Pancreas (tissue), 10 donors: ENCODE measurements at regions not wholly inside any gene's neighbourhood (a gene's known extent, or its start where the extent isn't known, plus 50 kb on each side); places are given as distances from the start of the nearest gene placed in this dataset.

Experiments used
- ATAC-seq, 4 donors: fragments of 200-7000 bp; cut with Tn5 transposase; one replicate each; pipeline versions ENCODE4 v1.8.0 to v1.9.1; 2020; ENCODE audit warnings: mild to moderate bottlenecking in 4 of 4, moderate library complexity in 4 of 4
- DNase-seq, 6 donors: peaks; one replicate each; pipeline ENCODE4 v3.0.0-alpha.2; 2020
- FAIRE-seq: peaks from 2 replicates; lab custom pipeline; 2012; peaks lifted over from hg19 to GRCh38; lab: Jason Lieb, UNC
- H3K27ac ChIP-seq, 4 donors: fragments of 200-600 bp; sonication (generic); 1 replicate in 3 of 4; 2 replicates in 1 of 4; pipeline versions ENCODE4 v1.5.0 to v1.8.0; 2020
- H3K27me3 ChIP-seq, 4 donors: fragments of 200-600 bp; one replicate each; pipeline ENCODE4 v1.8.0; 2021
- H3K36me3 ChIP-seq, 3 donors: fragments of 200-600 bp; sonication (generic) in 1 of 3; one replicate each; pipeline versions ENCODE4 v1.5.0 to v1.8.0; 2020 to 2021
- H3K4me1 ChIP-seq, 3 donors: fragments of 200-600 bp; one replicate each; pipeline ENCODE4 v1.8.0; 2021
- H3K4me3 ChIP-seq, 4 donors: fragments of 200-600 bp; sonication (generic) in 2 of 4; one replicate each; pipeline versions ENCODE4 v1.5.0 to v1.8.0; 2020 to 2021
- H3K9me3 ChIP-seq, 4 donors: fragments of 200-600 bp; one replicate each; pipeline ENCODE4 v1.8.0; 2021
- CTCF ChIP-seq, 4 donors: fragments of 200-600 bp; sonication (generic) in 3 of 4; IDR thresholded peaks; one replicate each; pipeline versions ENCODE4 v1.5.0 to v1.8.0; 2021; ENCODE audit warnings: antibody characterized with exemption in 4 of 4
- WGBS, 2 donors: extraction: QIAGEN DNeasy Blood & Tissue Kit; methylation state at CpG; one replicate each; pipeline ENCODE4 v1.1.7; 2013; 5-methylcytosine and 5-hydroxymethylcytosine counted together
- intact Hi-C, 3 donors: fragments of 100-400 bp; cut with DNase I; formaldehyde crosslinking; loops; one replicate each; pipeline versions ENCODE4 v1.11.1 to v1.14.2; 2022
- donor health status: healthy with polysubstance abuse.
- donor health status: DM: no; HTN: no; CAD: no; lungs with moderate emphysema.
- donor health status: DM: no; HTN: no; CAD: no.
- donor health status: control.
- donor health status: control.
- donor health status: Bipolar disorder and iron deficiency.
- donor health status: DM: yes; HTN: yes; CAD: no.
- donor health status: DM: no; HTN: no; CAD: no.
- donor health status: DM: no; HTN: no; CAD: no.
- donor health status: DM: yes; HTN: yes; CAD: no.

GRCh38 chr6:166777096-166777630, 150.1 kb upstream of the RPS6KA2 start:
- ATAC-seq: no peak
- no peaks in the 10 kb centered on the region for H3K9me3 ChIP-seq
- H3K4me1 ChIP-seq: no peaks in the 10 kb centered on the region
- FAIRE-seq: no peak
- H3K27ac ChIP-seq: no peak overlapping the region
- no peak for DNase-seq
- WGBS, 2 donors: 82 to 87% methylated on average over 14 of the region's 14 CpGs
- H3K4me3 ChIP-seq: no peak overlapping the region
- no peaks in the 10 kb centered on the region for H3K27me3 ChIP-seq
- intact Hi-C loops: loop anchor here in 2 of 3 donors (10.0 kb wide), 3 partner anchors 208 to 368 kb away; partner anchors contain the start of gene CEP43 (in 1 of the 2)
- no peak for TF ChIP-seq CTCF (IDR thresholded peaks at IDR 0.05)
- H3K36me3 ChIP-seq: no peaks in the 10 kb centered on the region

- H3K27me3 ChIP-seq: no peaks in the 10 kb centered on the region
- no peak overlapping the region for H3K4me3 ChIP-seq
- H3K27ac ChIP-seq: no peak overlapping the region
- no peaks in the 10 kb centered on the region for H3K4me1 ChIP-seq
- H3K9me3 ChIP-seq: no peaks in the 10 kb centered on the region
- 80 to 81% methylated on average over 12 of the region's 12 CpGs for WGBS, 2 donors
- TF ChIP-seq CTCF (IDR thresholded peaks at IDR 0.05): no peak
- intact Hi-C loops: loop anchor here in 2 of 3 donors (10.0 kb wide), 3 partner anchors 208 to 368 kb away; partner anchors contain the start of gene CEP43 (in 1 of the 2)
- DNase-seq (no peak), FAIRE-seq (no peak), ATAC-seq (no peak)
- H3K36me3 ChIP-seq: no peaks in the 10 kb centered on the region
Measured at GRCh38 chr6:166776571-166776970, 149.5 kb upstream of the RPS6KA2 start.

- H3K27me3 ChIP-seq: no peaks in the 10 kb centered on the region
- no peaks in the 10 kb centered on the region for H3K36me3 ChIP-seq
- no peaks in the 10 kb centered on the region for H3K9me3 ChIP-seq
- ATAC-seq (no peak), DNase-seq (no peak), FAIRE-seq (no peak)
- 71 to 80% methylated on average over 9 of the region's 9 CpGs for WGBS, 2 donors
- no peak overlapping the region for H3K27ac ChIP-seq
- H3K4me1 ChIP-seq: no peaks in the 10 kb centered on the region
- intact Hi-C loops: loop anchor here in 2 of 3 donors (10.0 kb wide), 3 partner anchors 209 to 369 kb away; partner anchors contain the start of gene CEP43 (in 1 of the 2)
- no peak overlapping the region for H3K4me3 ChIP-seq
- TF ChIP-seq CTCF (IDR thresholded peaks at IDR 0.05): no peak
Measured at GRCh38 chr6:166775923-166776220, 148.8 kb upstream of the RPS6KA2 start.

- Histone ChIP-seq H3K27me3 (no peaks in the 10 kb centered on the region), H3K4me3 (no peak overlapping the region), H3K9me3 (no peaks in the 10 kb centered on the region), H3K36me3 (no peaks in the 10 kb centered on the region), H3K27ac (no peak overlapping the region), H3K4me1 (no peaks in the 10 kb centered on the region)
- DNase-seq (peak in 3 of 6 donors; percentile 26 to 52 (median 31)), ATAC-seq (peak; percentile 55 to 89 (median 82)), FAIRE-seq (no peak)
- WGBS, 2 donors: 38 to 44% methylated on average over 24 of the region's 24 CpGs
- TF ChIP-seq CTCF (IDR thresholded peaks at IDR 0.05): peak; percentile 70 to 88 (median 74)
- intact Hi-C loops: loop anchor here in 2 of 3 donors (10.0 kb wide), 3 partner anchors 209 to 369 kb away; partner anchors contain the start of gene CEP43 (in 1 of the 2)
Measured at GRCh38 chr6:166775180-166775922, 148.3 kb upstream of the RPS6KA2 start.

GRCh38 chr6:166774770-166775169, 147.7 kb upstream of the RPS6KA2 start:
- intact Hi-C loops: loop anchor here in 2 of 3 donors (10.0 kb wide), 3 partner anchors 210 to 370 kb away; partner anchors contain the start of gene CEP43 (in 1 of the 2)
- H3K27me3 ChIP-seq: no peaks in the 10 kb centered on the region
- H3K4me3 ChIP-seq: no peak overlapping the region
- no peaks in the 10 kb centered on the region for H3K9me3 ChIP-seq
- H3K36me3 ChIP-seq: no peaks in the 10 kb centered on the region
- DNase-seq (no peak), ATAC-seq (no peak), FAIRE-seq (no peak)
- no peak overlapping the region for H3K27ac ChIP-seq
- no peak for TF ChIP-seq CTCF (IDR thresholded peaks at IDR 0.05)
- H3K4me1 ChIP-seq: no peaks in the 10 kb centered on the region
- 37 to 47% methylated on average over 12 of the region's 12 CpGs for WGBS, 2 donors
